ENCODE measurements at regions not wholly inside any gene's neighbourhood (a gene's known extent, or its start where the extent isn't known, plus 50 kb on each side); places are given as distances from the start of the nearest gene placed in this dataset.

DNA sequence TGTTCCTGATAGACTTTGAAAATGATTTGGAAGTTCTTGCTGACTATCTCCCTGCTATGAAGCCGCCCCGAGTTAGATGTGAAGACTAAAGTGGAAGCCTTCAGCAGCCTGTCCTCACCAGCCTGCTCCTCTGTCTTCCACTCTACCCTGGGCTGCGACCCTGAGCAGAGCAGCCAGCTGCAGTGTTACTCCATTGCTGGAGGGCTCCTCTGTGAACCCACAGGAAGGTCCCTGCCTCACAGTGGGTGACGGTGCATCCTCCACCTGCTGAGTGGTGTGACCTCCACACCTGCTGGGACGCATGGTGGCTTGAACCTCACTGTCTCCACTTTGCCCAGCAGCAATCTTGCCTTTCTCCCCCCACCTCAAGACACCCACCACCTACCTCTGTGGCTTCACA is 116.4 kb downstream of the IRS2 start:
- ATAC-seq, result no peak

DNA sequence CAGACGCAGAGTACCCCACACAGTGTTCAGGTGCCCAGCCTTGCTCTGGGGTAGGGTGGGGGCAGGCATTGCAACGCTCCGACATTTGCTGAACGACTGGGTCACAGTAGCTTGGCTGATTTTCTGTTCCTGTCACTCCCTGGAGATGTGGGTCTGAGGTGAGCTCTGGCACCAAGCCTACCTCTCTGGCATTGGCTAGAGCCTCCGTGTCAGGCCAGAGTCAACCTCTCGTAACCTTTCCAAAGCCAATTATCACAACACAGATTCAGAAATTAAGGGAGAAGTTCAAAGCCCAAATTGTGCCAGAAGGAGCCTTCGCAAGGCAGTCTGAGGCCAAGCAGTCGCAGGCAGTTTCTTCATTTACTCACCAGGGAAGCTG is 117.2 kb downstream of the IRS2 start:
- no peak for ATAC-seq

DNA sequence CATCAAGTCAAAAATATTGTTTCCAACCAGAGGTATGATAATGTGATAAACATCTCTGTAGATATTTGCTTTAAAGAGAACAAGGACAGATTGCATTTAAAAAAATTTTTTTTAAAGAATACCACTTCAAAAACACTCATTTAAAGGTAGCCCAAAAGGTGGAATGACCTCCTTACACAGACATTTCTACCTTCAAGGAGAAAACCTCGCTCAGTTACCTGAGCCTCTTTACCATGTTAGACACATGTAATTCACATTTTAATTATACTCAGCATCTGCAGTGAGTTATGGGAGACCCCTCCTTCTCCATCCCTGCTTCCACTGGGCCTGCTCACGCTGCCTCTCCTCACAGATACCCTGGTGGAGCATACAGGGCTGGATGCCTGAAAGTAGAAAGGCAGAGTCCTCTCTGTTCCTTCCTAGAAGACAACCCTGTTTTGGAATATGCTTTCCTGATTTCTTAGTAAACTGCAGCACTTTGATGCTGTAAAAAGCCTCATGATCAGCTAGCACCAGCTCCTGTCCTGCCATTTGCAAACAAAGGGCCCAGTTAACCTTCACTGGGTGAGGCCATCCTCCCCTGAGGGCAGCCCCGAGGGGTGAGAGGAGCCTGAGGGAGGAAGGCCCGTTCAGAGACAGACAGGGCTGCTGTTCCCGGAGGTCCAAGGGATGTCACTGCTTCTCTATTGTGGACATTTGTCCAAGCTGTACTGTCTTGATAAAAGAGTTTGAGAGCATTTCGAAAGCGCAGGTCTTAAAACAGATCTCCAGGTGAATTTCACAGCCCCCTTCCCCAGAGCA is 117.8 kb downstream of the IRS2 start:
- ATAC-seq, result no peak

DNA sequence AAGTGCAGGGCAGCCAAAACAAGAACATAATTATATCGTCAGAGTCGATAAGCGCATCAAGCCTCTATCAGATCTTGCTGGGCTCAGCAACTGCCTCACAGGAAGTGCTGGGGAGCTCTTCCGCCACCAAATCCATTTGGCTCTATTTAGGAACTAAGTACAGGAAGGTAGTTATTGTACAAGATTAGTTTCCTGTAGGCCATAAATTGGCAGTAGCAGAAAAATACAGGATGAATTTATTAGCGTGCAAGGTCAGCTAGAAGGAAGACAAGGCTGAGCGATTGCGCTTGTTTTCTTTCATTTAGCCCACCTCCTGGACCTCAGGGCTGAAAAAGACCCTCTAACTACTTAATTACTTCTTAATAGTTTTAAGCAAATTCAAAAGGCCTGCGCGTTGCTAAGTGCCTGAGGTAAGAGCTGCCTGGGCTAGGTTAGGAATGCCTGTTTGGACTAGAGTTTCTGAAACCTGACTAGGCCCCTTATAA is 118.5 kb downstream of the IRS2 start:
- ATAC-seq, result no peak

DNA sequence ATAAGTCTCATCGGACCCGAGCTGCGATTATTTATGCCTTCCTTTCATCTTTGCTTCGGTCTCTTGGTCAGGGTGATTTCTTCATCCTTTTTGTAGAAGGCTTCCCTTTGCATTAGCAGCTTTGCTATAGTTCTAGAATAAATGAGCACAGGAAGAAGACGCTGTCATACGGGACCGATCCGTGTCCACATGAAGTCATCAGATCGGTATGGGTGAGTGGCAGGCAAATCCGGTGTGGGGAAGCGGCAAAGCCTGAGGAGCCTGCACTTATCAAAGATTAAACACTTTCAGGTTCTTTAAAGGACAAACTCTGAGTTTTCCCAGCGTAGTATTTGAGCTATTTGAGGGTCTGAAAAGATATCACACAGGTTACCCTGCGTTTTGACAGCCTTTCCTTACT is 119.3 kb downstream of the IRS2 start:
- no peak for ATAC-seq

DNA sequence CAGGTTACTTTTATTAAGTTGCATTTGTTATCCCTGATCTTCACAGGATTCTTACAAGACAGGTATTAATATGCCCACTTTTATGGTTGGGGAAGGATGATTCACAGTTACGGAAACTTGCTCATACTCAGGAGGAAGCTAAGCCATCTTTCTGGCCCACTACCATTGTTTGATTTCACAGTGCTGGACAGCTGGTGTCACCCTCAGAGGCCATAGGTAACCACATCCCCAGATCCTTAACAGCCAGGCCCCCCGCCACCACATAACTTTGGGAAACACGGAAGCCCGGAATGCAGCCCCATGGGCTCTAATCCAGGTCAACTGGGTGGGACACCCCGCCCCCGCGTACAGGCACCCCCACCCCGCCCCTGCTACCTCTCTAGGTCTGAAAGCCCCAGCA is 119.7 kb downstream of the IRS2 start:
- ATAC-seq, result no peak

DNA sequence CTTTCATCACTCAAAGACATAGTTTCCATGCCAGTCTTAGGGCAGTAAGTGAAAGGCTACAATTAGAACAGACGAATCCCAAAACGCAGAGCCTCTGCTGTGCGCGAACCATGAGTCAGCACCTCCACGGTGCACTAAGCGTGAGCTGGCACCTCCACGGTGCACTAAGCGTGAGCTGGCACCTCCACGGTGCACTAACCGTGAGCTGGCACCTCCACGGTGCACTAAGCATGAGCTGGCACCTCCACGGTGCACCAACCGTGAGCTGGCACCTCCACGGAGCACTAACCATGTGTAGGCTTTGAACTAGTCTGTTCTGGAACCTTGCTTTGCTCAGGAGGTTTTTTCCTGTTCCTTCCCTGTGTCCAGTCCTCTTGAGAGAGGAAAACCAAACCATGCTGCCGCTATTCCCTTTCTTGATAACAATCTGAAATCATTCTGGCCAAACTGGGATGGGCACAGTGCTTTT is 120.6 kb downstream of the IRS2 start:
- ATAC-seq, result peak; percentile 32

DNA sequence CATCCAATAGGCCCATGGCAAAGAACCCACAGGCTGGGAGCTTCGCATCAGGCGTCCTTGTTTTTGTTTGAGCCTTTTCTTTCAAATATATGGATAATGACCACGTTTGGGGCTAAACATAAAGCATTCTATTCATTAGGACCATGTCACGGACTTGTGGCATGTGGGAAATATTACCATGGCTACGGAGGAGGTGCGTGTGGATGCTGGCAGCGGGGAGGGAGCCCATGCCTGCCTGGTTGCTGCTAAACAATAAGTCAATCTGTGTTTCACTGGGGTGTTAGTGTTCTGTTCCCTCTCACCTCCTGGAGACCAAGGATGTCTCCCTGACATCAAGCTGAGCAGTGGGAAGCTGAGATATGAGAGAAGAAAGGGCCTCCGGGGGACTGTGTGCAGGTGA is 121.1 kb downstream of the IRS2 start:
- no peak for ATAC-seq

DNA sequence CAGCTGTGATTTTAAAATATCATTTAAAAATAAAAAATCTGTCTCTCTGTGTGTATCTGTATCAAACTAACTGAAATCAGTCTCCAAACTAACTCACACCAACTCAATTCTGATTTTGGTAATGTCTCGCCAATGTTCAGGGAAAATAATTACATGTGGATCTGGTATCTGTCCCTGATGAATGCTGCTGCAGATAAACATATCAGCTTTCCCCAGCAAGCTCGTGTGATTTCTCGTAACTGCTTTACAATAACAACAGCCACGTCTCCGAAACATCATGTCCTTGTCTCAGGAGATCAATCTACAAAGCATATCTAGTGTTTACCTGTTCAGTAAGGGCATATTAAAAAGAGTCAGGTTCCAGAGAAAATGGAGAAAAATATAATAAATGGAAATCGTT is 129.0 kb downstream of the IRS2 start:
- no peak for ATAC-seq

DNA sequence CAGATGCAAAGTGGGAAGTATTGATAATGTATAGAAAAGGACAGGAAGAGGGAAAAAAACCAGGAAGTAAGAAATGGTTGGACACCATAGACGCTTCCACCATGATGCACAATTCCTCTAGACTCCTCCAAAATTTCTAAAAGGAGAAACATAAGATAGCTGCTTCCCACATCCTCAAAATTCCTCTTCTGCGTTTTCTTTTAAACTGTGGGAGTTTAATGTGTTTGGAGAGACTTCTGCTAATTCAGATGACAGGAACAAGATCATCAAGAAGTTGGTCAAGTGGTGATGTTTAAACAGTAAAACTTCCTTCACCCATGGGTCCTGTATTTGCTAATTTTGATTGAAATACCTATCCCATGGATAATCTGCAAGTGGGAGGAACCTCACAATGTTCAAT is 130.2 kb downstream of the IRS2 start:
- ATAC-seq, result no peak

DNA sequence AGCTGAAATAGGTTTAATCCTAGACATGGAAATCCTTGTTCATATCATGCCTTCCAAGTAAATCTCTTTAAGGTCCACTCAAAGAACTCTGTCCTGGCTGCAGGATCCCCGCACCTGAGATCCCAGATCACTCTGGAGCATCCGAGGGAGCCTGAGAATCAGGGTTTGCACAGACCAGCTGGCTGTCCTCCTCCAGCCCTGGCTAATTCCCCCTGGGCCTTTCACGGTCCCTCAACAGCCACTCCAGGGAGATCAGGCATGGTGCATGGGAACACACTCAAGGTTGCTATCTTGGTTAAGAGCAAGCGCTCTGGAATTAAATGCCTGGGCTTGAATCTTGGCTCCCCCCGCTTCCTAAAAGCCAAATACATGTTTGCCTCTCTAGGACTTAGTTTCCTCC is 130.8 kb downstream of the IRS2 start:
- ATAC-seq, result no peak

DNA sequence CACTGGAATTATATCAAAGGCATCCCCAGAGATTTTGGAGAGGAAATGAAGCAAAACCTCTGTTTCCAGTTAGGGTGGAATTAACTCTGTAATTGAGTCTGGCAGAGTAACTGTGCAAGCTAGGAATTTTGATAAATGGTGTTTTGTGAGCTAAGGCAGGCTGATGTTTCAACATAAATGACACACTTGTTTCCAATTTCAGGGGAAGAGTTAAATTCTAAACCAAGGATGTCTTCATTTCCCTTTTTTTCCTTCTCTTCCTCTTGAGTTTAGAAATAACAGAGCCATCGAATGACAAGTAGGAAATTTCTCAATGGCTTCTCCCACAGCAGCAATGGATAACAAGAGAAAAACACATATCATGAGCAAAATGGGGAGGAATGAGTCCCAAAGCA is 131.2 kb downstream of the IRS2 start:
- ATAC-seq, result no peak

DNA sequence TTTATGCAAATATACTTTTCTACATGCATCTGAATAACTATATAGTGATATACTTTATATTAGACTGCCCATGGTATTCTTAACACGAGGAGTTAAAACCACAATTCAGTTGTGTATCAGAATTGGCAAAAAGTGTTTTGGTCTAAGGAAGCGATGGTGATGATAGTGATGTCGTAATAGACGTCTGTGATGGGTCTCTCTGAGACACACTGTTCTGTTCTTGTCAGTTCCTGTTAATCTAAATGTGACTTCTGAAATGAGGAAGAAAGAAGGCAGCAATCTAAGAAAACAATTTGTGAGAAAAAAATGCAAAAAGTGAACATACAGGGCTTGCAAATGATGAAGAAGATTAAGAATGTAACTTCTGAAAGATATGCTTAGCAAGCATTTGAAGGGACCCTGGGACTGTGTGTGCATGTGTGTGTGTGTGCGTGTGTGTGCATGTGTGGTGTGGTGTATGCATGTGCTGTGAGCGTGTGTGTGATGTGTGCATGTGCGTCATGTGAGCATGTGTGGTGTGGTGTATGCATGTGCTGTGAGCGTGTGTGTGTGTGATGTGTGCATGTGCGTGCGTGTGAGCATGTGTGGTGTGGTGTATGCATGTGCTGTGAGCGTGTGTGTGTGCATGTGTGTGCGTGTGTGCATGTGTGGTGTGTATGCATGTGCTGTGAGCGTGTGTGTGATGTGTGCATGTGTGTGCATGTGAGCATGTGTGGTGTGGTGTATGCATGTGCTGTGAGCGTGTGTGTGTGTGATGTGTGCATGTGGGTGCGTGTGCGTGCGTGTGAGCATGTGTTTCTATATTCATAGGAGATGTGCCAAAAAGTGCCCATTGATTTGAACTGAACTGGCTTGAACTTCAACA is 131.8 kb downstream of the IRS2 start:
- no peak for ATAC-seq

DNA sequence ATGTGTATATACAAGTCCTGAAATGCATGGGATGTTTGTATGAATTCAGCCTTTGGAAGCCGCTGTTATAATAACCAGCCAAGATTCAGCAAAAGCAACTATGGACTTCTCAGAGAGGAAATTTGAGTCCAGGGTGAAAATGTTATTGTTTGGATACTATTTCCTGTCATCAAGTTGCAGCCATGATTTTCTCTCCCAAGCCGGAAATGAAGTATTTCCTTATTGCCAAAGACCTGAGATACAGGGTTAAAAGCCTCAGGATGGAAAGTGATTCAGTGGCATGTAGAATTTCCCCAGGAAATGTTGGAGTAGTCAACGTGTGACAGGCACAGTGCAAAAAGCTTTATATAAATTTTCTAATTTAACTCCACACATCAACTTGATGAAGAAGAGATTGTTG is 133.9 kb downstream of the IRS2 start:
- ATAC-seq, result no peak

DNA sequence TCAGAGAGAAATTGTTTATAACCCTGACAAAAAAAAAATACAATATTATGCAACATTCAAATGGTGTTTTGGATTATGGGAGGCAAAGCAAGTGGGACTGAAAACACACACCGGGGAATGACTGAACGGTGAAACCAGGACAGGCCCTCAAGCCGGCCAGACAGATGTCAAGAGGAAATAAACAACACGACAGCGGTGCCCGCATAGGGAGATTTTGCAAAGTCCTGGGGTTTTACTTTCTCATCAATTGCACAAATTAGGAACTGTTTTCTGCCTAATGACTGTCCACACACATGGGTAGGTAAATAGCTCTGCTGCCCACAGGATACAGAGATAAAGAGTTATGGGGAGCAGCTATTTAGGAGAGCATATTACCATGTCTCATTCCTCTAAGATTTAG is 134.5 kb downstream of the IRS2 start:
- ATAC-seq, result no peak

DNA sequence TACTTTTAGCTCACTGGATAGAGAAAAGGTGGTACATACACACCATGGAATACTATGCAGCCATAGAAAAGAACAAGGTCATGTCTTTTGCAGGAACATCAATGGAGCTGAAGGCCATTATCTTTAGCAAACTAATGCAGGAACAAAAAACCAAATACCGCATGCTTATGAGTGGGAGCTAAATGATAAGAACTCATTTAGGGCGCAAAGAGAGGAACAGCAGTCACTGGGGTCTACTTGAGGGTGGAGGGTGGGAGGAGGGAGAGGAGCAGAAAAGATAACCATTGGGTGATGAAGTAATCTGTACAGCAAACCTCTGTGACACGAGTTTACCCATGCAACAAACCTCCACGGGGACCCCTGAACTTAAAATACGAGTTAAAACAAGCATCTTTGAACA is 135.1 kb downstream of the IRS2 start:
- ATAC-seq, result no peak

DNA sequence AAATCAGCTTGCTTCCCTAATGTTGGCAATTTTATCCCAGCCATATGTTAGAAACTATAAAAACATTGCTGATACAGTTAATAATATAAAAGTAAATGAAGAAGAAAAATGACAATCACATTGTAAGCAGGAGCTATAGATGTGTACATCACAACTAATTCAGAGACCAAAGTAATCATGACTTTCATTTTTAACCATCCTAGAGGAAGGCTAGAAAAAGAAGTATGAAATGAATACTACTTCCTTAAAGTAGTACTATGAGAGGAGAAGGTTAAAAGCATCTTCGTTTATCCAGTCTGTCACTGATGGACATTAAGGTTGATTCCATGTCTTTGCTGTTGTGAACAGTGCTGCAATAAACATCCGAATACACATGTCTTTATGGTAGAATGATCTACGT is 135.5 kb downstream of the IRS2 start:
- ATAC-seq, result no peak

DNA sequence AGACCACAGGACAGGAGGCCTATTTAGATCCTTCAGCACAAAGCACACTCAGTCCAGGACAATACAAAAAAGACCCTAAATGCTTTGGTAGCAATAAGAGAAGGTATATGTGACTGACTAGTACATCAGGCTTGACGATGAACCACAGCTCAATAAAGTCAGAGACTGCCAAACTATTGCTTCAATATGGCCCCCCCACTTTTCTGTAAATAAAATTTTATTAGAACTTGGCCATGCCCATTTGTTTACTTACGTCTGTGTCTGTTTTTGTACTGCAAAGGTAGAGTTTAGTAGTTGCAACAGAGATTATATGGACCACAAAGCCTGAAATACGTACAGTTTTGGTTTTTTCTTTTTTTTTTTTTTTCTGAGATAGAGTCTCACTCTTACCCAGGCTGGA is 136.7 kb downstream of the IRS2 start:
- no peak for ATAC-seq

DNA sequence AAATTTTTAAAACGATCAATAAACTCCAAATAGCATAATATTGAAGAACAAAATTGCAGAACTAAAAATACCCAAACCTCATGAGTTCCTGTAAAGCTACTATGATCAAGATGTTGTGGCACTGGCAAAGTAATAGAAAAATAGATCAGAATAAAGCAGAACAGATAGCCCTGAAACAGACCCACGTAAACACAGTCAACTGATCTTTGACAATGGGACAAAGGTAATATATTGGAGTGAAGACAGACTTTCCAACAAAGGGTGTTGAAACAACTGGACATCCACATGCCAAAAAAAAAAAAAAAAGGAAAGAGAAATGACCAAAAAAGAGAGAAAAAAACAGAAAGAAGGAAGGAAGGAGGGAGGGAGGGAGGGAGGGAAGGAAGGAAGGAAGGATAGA is 138.7 kb downstream of the IRS2 start:
- no peak for ATAC-seq

DNA sequence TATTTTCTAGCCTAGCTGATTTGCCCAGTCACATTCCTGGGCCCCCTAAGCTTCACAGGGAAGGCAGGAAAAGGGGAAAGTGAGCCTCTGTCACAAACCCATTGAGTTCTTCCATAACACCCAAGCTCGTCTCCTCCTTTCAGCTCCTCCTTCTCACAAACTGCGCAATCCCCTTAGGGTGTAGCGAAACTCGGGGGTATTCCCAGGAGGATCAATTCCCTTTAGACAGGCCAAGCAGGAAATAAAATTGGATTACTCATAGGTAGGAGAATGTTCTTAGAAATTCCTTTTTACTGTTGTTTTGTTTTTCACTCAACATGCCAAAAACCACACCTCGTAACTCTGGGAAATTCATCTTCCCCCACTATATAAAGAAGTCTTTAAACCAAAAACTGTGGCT is 139.3 kb downstream of the IRS2 start:
- ATAC-seq, result peak; percentile 78

DNA sequence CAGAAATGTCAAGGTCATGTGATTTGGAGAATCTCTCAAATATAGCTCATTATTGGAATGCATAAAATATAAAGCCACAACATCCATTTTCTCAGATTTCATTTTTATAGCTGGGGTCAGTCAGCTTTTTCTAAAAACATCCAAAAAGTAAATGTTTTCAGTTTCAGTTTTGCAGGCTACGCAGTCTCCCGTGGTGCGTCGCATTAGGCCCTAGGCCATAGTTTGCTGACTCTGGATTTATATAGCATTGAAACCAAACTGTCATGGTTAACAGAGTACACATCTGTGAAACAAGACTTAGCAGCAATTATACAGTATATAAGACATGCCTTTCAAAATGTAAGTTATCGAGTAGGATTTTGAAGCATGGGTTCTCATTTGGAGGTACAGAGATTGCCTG is 140.0 kb downstream of the IRS2 start:
- ATAC-seq, result no peak

DNA sequence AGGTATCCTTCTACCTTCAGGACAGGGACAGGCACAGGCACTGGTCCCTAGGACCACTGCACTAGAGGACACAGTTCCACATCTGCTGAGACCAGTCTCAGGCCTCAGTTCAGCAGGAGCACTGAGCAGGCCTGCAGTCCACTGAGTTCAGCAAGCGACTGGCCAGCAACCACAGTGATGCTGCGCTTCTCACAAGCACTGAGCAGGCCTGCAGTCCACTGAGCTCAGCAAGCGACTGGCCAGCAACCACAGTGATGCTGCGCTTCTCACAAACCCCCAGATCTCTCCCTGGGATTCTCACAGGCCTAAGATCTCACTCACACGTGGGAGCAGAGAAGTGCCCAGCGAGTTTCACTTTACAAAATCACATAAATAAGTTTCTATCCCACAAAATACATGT is 140.6 kb downstream of the IRS2 start:
- ATAC-seq, result no peak

DNA sequence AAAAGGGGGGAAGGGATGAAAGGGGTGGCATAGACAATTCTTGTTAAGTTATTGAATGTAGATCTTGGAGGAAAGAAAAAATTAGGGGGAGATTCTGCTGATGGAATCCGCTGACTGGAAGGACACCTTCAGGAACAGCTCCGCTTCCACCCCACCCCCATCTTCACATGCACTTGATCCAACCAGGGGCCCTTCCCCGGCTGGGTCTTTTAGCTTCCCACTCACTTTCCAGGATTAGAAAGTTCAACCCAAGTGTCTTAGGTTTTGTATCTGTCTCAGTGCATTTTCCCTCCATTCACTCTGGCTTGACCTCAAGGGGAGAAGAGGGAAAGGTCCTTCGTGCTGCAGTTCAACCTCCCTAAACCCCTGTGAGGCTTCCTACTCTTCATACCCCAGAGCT is 141.4 kb downstream of the IRS2 start:
- no peak for ATAC-seq

Data from esophagus mucosa (tissue), 1 donor.